Skeletal muscle tissue (tissue), 3 donors: ENCODE measurements at regions not wholly inside any gene's neighbourhood (a gene's known extent, or its start where the extent isn't known, plus 50 kb on each side); places are given as distances from the start of the nearest gene placed in this dataset.
"Not testable (repeated sequence)": the region's sequence is repeated elsewhere in the genome, so short reads cannot be mapped to it uniquely, and the experiment has no call there.

Experiments
- H3K27ac ChIP-seq: one replicate; pipeline ENCODE4 v1.7.0; 2013; ENCODE audit warnings: mild to moderate bottlenecking, low read depth, low read length, inconsistent platforms
- H3K27me3 ChIP-seq, 3 donors: one replicate each; pipeline ENCODE4 v1.7.0; 2013; ENCODE audit warnings: low read length in 3 of 3; ENCODE audit not compliant: control insufficient read depth in 3 of 3, insufficient read depth in 3 of 3
- H3K36me3 ChIP-seq, 3 donors: one replicate each; pipeline ENCODE4 v1.7.0; 2013; ENCODE audit warnings: low read length in 3 of 3; ENCODE audit not compliant: control insufficient read depth in 3 of 3, insufficient read depth in 3 of 3
- H3K4me1 ChIP-seq, 3 donors: one replicate each; pipeline ENCODE4 v1.7.0; 2013; ENCODE audit warnings: low read length in 3 of 3, mild to moderate bottlenecking in 3 of 3; ENCODE audit not compliant: control insufficient read depth in 3 of 3, insufficient read depth in 3 of 3
- H3K4me3 ChIP-seq, 3 donors: one replicate each; pipeline ENCODE4 v1.7.0; 2013; ENCODE audit warnings: low read length in 3 of 3
- H3K9ac ChIP-seq, 3 donors: one replicate each; pipeline ENCODE4 v1.7.0; 2013; ENCODE audit warnings: low read length in 3 of 3, mild to moderate bottlenecking in 3 of 3, moderate library complexity in 2 of 3, low read depth in 1 of 3
- H3K9me3 ChIP-seq, 3 donors: one replicate each; pipeline ENCODE4 v1.7.0; 2013; ENCODE audit warnings: low read length in 3 of 3; ENCODE audit not compliant: control insufficient read depth in 3 of 3
- donor health status: Osteomylitis.

DNA sequence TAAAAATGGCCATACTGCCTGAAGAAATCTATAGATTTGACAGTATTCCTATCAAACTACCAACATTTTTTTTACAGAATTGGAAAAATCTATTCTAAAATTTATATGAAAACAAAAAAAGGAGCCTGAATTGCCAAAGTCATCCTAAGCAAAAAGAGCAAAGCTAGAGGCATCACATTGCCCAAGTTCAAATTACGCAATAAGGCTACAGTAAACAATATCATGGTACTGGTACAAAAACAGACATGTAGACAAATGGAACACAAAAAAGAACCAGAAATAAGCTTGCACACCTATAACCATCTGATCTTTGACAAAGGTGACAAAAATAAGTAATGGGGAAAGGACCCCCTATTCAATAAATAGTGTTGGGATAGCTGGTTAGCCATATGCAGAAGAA, 50.2 kb upstream of the THSD7B start:
- Histone ChIP-seq H3K9ac (no peak overlapping the region), H3K9me3 (no peaks in the 10 kb centered on the region), H3K4me3 (no peak overlapping the region), H3K36me3 (no peaks in the 10 kb centered on the region), H3K4me1 (no peaks in the 10 kb centered on the region), H3K27ac (no peak overlapping the region), H3K27me3 (no peaks in the 10 kb centered on the region)

DNA sequence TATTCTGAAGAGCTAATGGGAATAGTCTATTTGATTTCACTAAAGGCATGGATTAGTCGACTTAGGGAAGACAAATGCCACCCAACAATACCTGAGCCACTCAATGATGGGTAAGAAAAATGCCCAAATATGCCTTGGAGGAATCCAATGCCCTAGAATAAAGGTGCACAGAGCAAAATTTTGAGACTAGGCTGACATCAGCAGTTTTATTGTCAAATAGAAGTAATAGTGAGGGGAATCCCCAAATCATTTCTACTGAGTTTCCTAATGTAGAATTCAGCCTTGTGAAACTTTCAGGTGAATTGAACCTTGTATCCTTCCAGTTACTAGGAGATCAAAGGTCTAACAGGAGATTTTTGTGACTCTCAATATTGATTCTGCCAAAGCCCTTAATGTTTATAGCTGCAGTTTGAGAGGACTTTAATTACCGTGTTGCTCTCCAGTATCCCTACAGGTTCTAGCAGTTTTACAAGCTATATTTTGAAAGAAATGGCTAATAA, 50.8 kb upstream of the THSD7B start:
- Histone ChIP-seq H3K27me3 (no peaks in the 10 kb centered on the region), H3K9ac (no peak overlapping the region), H3K27ac (no peak overlapping the region), H3K36me3 (no peaks in the 10 kb centered on the region), H3K4me3 (no peak overlapping the region), H3K9me3 (no peaks in the 10 kb centered on the region), H3K4me1 (no peaks in the 10 kb centered on the region)

DNA sequence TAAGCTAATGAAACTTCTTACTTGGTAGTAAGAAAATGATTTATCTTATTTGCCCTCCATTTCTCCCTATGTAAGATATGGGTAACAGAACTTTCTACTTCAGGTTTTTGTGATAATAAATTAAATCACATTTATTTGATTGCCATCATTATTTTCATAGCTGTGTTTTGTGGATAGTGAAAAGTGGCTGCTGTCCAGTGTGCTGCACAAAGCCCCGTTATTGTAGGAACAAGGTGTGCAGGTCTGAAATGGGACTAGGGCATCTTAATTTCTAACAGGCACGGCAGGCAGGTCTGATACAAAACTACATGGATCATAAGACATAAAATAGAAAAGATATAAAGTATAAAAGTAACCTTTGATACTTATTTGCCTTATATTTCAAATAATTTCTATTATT, 51.6 kb upstream of the THSD7B start:
- H3K27me3 ChIP-seq: no peaks in the 10 kb centered on the region
- no peak overlapping the region for H3K4me3 ChIP-seq
- no peak overlapping the region for H3K27ac ChIP-seq
- H3K4me1 ChIP-seq: no peaks in the 10 kb centered on the region
- no peak overlapping the region for H3K9ac ChIP-seq
- no peaks in the 10 kb centered on the region for H3K9me3 ChIP-seq
- H3K36me3 ChIP-seq: no peaks in the 10 kb centered on the region

DNA sequence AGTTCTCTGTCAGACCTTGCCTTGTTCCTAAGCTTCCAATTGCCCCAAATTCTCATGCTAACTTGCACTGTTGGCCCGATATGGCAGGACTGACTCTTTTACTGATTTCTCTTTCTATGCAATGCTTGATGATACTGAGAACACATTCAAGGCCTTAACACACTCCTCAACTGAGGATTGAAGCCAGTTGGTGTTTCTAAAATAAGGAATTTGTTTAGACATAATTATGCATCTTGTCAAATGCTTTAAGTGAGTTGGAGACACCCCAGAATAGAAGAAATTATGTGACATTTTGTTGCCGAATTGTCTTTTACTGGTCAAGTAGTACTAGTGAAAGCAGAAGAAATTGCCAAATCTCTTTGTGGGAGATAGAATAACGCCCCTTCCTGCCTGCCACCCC, 60.0 kb upstream of the THSD7B start:
- no peaks in the 10 kb centered on the region for H3K36me3 ChIP-seq
- H3K9ac ChIP-seq: no peak overlapping the region
- no peaks in the 10 kb centered on the region for H3K27me3 ChIP-seq

DNA sequence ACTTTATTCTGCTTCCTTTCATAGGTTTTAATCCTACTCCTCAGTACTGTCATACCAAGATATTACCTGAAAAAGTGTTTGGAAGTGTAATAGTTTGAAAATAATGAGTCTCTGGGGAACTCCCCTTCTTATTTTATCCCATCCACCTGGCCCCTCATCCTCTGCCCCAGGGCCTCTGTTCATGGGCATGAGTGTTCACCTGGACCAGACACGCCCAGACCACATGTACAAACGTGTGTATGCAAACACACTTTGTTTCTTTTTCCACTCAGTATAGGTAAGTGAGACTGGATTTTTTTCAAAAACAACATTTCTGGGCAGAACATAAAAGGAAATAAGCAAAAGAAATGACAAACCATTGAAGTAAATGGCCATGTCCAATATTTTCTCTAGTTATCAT, 62.1 kb upstream of the THSD7B start:
- H3K9me3 ChIP-seq: no peaks in the 10 kb centered on the region

More for the DNA sequence above, 60.0 kb upstream of the THSD7B start:
- H3K4me1 ChIP-seq: no peaks in the 10 kb centered on the region
- H3K27ac ChIP-seq: no peak overlapping the region
- H3K9me3 ChIP-seq: no peaks in the 10 kb centered on the region
- no peak overlapping the region for H3K4me3 ChIP-seq

DNA sequence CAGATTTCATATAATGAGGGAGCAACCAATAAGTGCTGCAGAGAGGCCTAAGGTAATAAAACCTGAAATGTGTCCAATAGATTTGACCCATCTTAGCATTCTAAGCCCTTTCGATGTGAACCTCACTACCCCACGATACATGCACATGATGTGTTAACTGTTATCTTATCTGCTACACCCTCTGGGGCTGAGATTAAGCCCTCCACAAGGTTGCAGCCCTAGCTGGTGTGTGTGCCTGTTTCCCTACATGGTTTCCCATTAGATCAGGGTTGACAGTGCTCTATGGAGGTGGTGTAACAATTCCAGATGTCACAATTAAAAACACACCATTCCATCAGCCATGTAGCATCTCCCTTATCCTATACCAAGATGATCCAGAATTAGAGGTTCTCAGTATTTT, 68.9 kb upstream of the THSD7B start:
- H3K4me1 ChIP-seq: no peaks in the 10 kb centered on the region
- H3K27me3 ChIP-seq: no peaks in the 10 kb centered on the region
- H3K4me3 ChIP-seq: no peak overlapping the region
- H3K36me3 ChIP-seq: no peaks in the 10 kb centered on the region
- H3K9ac ChIP-seq: no peak overlapping the region
- H3K27ac ChIP-seq: no peak overlapping the region
- no peaks in the 10 kb centered on the region for H3K9me3 ChIP-seq

More for the DNA sequence above, 62.1 kb upstream of the THSD7B start:
- Histone ChIP-seq H3K27ac (no peak overlapping the region), H3K36me3 (no peaks in the 10 kb centered on the region), H3K9ac (no peak overlapping the region), H3K27me3 (no peaks in the 10 kb centered on the region), H3K4me1 (no peaks in the 10 kb centered on the region), H3K4me3 (no peak overlapping the region)

DNA sequence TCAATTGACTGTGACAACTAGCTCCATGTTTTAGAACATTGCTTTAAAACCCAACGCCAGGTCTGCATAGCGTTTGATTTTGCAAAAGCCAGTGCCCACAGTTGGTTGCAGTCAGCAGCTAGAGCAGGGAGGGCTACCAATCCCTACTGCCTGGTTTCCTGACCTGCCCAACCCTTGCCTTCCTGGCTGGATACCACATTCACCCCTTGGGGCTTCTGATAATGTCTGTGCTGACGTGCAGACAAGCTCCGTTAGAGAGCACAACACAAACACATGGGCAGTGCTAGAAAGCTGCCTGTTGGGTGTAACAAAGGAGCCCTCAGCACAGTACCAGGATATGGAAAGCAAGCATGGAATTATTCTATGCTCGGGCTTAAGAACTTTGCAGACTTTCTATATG, 71.4 kb upstream of the THSD7B start:
- Histone ChIP-seq H3K27me3 (no peaks in the 10 kb centered on the region), H3K4me1 (no peaks in the 10 kb centered on the region), H3K9ac (no peak overlapping the region), H3K4me3 (no peak overlapping the region), H3K9me3 (no peaks in the 10 kb centered on the region), H3K36me3 (no peaks in the 10 kb centered on the region), H3K27ac (no peak overlapping the region)

DNA sequence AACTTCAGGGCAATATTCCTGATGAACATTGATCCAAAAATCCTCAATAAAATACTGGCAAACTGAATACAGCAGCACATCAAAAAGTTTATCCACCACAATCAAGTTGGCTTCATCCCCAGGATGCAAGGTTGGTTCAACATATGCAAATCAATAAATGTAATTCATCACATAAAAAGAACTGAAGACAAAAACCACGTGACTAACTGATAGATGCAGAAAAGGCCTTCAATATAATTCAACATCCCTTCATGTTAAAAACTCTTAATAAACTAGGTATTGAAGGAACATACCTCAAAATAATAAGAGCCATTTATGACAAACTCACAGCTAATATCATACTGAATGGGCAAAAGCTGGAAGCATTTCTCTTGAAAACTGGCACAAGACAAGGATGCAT, 85.3 kb upstream of the THSD7B start:
- not testable (repeated sequence) for H3K27me3 ChIP-seq, H3K4me3 ChIP-seq, H3K9me3 ChIP-seq, H3K4me1 ChIP-seq, H3K36me3 ChIP-seq, H3K9ac ChIP-seq, H3K27ac ChIP-seq

DNA sequence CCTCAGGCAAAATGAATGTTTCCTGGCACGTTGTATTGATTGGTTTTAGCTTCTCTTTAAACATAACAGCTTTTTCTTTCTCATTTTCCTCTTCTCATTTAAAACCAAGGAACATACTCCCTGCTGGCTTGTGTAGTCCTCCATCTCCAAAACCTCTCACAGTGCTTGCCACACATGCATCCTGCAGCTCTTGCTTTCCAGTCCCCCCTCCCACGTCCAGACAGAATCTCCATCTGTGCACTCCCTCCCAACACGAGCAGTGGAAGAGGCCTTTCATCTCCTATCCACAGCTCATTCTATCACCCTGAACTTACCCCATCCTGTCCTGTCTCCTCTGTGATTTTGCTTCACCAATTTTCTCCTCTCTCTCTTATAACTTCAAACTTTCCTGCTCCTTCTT, 99.6 kb upstream of the THSD7B start:
- Histone ChIP-seq H3K4me1 (no peaks in the 10 kb centered on the region), H3K4me3 (no peak overlapping the region)

DNA sequence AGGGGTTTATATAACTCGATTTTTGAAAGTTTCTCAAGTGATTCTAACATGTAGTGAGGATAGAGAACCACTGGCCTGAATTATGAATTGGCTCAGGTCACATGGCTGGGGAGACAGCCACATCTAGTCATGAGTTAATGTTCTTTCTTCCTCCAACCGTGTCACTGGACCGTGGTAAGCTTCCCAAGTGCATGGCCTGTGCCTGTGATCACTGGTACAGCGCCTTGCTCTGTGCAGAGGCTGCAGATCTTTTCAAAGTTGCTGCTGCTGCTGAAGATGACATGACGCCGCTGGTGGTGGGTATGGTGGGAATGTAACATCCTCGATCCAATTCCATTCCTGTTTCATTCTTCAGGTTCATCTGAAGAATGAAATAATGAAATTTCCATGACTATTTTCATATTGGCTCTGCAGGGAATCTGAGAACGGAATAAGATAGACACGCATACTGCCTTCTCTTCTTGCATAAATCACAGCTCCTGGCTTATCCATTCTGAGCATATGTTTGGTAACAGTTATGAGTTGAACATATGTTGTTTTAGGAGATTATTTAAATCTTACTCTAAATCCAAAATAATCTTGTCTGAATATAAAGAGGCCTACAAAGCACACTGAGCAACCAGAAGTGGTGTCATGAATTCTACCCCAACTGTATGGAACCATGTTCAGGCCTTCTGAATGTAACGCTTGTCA, 100.5 kb upstream of the THSD7B start:
- H3K9ac ChIP-seq: no peak overlapping the region
- no peaks in the 10 kb centered on the region for H3K36me3 ChIP-seq
- H3K27ac ChIP-seq: no peak overlapping the region
- H3K4me1 ChIP-seq: no peaks in the 10 kb centered on the region
- no peaks in the 10 kb centered on the region for H3K9me3 ChIP-seq
- H3K4me3 ChIP-seq: no peak overlapping the region
- no peaks in the 10 kb centered on the region for H3K27me3 ChIP-seq

More for the DNA sequence above, 99.6 kb upstream of the THSD7B start:
- no peaks in the 10 kb centered on the region for H3K9me3 ChIP-seq
- H3K36me3 ChIP-seq: no peaks in the 10 kb centered on the region
- H3K9ac ChIP-seq: no peak overlapping the region
- H3K27ac ChIP-seq: no peak overlapping the region
- no peaks in the 10 kb centered on the region for H3K27me3 ChIP-seq
